ENCODE measurements at regions not wholly inside any gene's neighbourhood (a gene's known extent, or its start where the extent isn't known, plus 50 kb on each side); places are given as distances from the start of the nearest gene placed in this dataset.

DNA sequence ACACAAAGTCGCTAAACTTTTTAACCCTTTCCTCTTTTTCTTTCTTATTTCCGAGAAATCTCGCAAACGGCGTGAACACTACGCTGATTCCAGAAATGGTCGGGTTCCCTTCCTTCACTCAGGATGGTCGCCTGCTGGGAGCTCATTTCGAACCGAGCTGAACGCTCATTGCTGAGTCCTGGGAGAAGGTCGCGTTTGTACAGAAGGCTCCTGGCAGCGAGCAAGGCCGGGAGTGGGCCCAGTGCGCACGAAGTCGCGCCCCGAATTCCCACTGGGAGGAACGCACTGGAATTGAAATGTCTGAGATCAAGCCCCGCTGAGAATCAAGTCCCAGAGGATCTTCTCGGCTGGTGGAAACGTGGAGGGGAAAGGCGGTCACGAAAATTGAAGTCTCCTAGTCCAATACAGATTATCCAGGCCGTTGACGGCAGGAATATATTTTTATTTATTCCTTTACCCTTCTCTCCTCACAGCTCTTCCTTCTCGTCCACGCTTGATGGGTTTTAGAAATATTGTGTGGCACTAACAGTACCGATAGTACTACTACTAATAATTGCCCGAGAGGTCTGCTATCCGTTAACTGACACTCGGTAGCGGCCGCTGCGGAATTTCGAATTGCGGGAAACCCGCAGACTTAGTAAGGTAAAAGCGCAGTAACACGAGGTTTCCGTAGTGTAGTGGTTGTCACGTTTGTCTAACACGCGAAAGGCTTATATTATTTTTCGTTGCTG is 207.2 kb upstream of the ZNF184 start:
- H3K27me3 ChIP-seq: peaks cover 0 to 95% (median 25%) of the 10 kb centered on the region in 4 donors
- intact Hi-C loops (cut with DNase I): no loop called here
- TF ChIP-seq POLR2A (IDR thresholded peaks at IDR 0.05) (no peak), CTCF (IDR thresholded peaks at IDR 0.05) (no peak)
- no peak overlapping the region for H3K27ac ChIP-seq
- peaks cover 0 to 13% (median 11%) of the 10 kb centered on the region in 3 donors for H3K9me3 ChIP-seq
- H3K36me3 ChIP-seq: no peaks in the 10 kb centered on the region
- WGBS, 2 donors: 16 to 33% methylated on average over 33 to 42 of the region's 47 CpGs
- H3K4me1 ChIP-seq: peaks cover 0 to 22% (median 0%) of the 10 kb centered on the region in 3 donors
- H3K4me3 ChIP-seq: peak overlapping the region in 1 of 4 donors; percentile 24
- DNase-seq: no peak

DNA sequence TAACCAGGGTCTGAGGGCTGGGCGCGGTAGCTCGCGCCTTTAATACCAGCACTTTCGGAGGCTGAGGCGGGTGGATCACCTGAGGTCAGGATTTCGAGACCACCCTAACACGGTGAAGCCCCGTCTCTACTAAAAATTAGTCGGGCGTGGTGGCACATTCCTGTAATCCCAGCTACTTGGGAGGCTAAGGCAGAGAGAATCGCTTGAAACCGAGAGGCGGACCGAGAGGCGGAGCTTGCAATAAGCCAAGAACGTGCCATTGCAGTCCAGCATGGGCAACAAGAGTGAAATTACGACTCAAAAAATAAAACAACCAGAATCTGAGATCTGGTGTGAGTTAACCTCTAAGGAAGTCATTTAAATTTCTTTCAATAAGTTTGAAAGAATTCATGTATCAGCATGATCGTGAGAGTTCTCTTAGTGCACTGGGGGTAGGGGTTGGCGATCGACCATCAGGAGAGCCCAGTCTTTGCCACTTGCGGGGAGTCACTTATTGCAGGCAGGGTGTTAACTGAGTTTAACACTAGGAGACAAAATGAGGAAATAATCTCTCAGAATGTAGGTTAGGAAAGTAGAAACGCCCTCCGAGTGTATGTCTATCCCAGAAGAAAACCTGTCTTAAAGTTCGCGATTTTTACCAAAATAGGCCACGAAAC is 206.5 kb upstream of the ZNF184 start:
- intact Hi-C loops (cut with DNase I): no loop called here
- DNase-seq: no peak
- peaks cover 0 to 100% (median 25%) of the 10 kb centered on the region in 4 donors for H3K27me3 ChIP-seq
- no peaks in the 10 kb centered on the region for H3K36me3 ChIP-seq
- H3K9me3 ChIP-seq: peaks cover 0 to 13% (median 11%) of the 10 kb centered on the region in 3 donors
- H3K4me1 ChIP-seq: peaks cover 0 to 22% (median 0%) of the 10 kb centered on the region in 3 donors
- peak overlapping the region in 1 of 4 donors; percentile 24 for H3K4me3 ChIP-seq
- 13 to 16% methylated on average over 14 to 19 of the region's 27 CpGs for WGBS, 2 donors
- TF ChIP-seq POLR2A (IDR thresholded peaks at IDR 0.05): no peak
- H3K27ac ChIP-seq: no peak overlapping the region

DNA sequence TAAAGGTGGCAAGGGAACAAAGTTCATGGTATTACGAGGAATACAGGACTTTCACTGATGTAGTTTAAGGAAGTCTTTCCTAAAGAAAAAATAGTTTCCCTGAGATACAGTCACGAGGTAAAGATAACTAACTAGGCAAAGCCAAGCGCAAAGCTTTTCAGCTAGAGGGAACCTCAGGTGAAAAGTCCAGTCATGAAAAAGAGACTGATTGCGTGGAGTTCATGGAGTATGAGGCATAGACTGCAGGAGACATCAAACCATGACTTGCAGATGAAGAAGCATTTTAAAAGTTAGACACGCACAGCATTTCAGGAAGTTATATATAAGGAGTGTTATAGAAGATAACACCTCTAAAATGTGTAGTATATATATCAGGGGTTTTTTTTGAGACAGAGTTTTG is 205.6 kb upstream of the ZNF184 start:
- intact Hi-C loops (cut with DNase I): no loop called here
- no peak overlapping the region for H3K4me3 ChIP-seq
- H3K27ac ChIP-seq: no peak overlapping the region
- DNase-seq: no peak
- peaks cover 0 to 22% (median 0%) of the 10 kb centered on the region in 3 donors for H3K4me1 ChIP-seq
- 56 to 58% methylated on average over 5 of the region's 5 CpGs for WGBS, 2 donors
- TF ChIP-seq POLR2A (IDR thresholded peaks at IDR 0.05): no peak
- no peak for TF ChIP-seq CTCF (IDR thresholded peaks at IDR 0.05)
- H3K9me3 ChIP-seq: peaks cover 0 to 13% (median 11%) of the 10 kb centered on the region in 3 donors
- no peaks in the 10 kb centered on the region for H3K36me3 ChIP-seq
- H3K27me3 ChIP-seq: peaks cover 0 to 100% (median 25%) of the 10 kb centered on the region in 4 donors

GRCh38 chr6:27674882-27675281 is 202.0 kb upstream of the ZNF184 start:
- Histone ChIP-seq H3K4me1 (peaks cover 0 to 35% (median 0%) of the 10 kb centered on the region in 3 donors), H3K27me3 (peaks cover 0 to 100% (median 17%) of the 10 kb centered on the region in 4 donors), H3K4me3 (no peak overlapping the region), H3K36me3 (no peaks in the 10 kb centered on the region), H3K9me3 (peaks cover 0 to under 1% (median 0%) of the 10 kb centered on the region in 3 donors), H3K27ac (no peak overlapping the region)
- intact Hi-C loops (cut with DNase I): no loop called here
- TF ChIP-seq CTCF (IDR thresholded peaks at IDR 0.05) (no peak), POLR2A (IDR thresholded peaks at IDR 0.05) (no peak)
- no peak for DNase-seq
- WGBS, 2 donors: 65 to 85% methylated on average over 7 to 8 of the region's 9 CpGs

DNA sequence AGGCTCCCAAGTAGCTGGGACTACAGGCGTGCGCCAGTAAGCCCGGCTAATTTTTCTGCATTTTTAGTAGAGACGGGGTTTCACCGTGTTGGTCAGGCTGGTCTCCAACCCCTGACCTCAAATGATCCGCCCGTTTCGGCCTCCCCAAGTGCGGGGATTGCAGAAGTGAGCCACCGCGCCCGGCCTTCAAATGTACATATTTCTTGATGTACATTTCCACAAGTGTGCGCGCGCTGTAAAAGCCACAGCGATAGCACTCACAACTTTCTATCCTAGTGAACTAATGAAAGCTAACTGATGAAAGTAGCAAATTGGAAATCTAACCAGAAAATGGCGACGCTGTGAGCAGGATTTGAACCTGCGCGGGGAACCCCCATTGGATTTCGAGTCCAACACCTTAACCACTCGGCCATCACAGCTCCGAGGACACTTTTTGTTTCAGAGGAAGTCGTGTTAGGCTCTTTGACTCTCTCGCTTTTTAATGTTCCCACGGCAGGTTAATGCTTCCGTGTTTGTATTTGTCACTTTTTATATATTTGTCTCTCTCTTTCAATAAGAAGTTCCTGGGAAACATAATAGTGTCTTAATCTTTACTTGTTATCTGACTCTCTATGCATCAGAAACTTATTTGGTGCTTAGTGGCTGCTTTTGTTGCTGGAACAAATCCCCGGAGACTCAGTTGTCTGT is 199.4 kb upstream of the ZNF184 start:
- Histone ChIP-seq H3K36me3 (no peaks in the 10 kb centered on the region), H3K4me1 (peaks cover 0 to 53% (median 3%) of the 10 kb centered on the region in 3 donors), H3K27ac (no peak overlapping the region), H3K4me3 (peak overlapping the region in 2 of 4 donors; percentile 7 to 34), H3K9me3 (no peaks in the 10 kb centered on the region), H3K27me3 (peaks cover 0 to 100% (median 32%) of the 10 kb centered on the region in 4 donors)
- intact Hi-C loops (cut with DNase I): no loop called here
- no peak for TF ChIP-seq POLR2A (IDR thresholded peaks at IDR 0.05)
- TF ChIP-seq CTCF (IDR thresholded peaks at IDR 0.05): no peak
- no peak for DNase-seq
- 4 to 7% methylated on average over 22 to 28 of the region's 28 CpGs for WGBS, 2 donors

All from esophagus squamous epithelium (tissue), 5 donors.